Karpas-422 (cell line): ENCODE measurements at regions not wholly inside any gene's neighbourhood (a gene's known extent, or its start where the extent isn't known, plus 50 kb on each side); places are given as distances from the start of the nearest gene placed in this dataset.

Experiments used
- DNase-seq: peaks from one replicate; pipeline ENCODE4 v3.0.0-alpha.2; 2015
- H2AFZ ChIP-seq: fragments of 200-600 bp; sonication (generic); 2 replicates; pipeline ENCODE4 v1.6.1; 2014; ENCODE audit warnings: antibody characterized with exemption, low read length, mixed read lengths
- H3K27ac ChIP-seq: fragments of 200-600 bp; sonication (generic); 2 replicates; pipeline ENCODE4 v1.5.1; 2014; ENCODE audit warnings: mild to moderate bottlenecking, low read length, moderate library complexity
- H3K27me3 ChIP-seq: fragments of 200-600 bp; sonication (generic); 2 replicates; pipeline ENCODE4 v1.6.1; 2014; ENCODE audit warnings: low read length, mixed read lengths
- H3K36me3 ChIP-seq: fragments of 200-600 bp; sonication (generic); 2 replicates; pipeline ENCODE4 v1.6.1; 2014; ENCODE audit warnings: low read length, mixed read lengths; ENCODE audit not compliant: insufficient read depth
- H3K4me1 ChIP-seq: fragments of 200-600 bp; sonication (generic); 2 replicates; pipeline ENCODE4 v1.6.1; 2014; ENCODE audit warnings: mild to moderate bottlenecking, low read length, mixed read lengths
- H3K4me2 ChIP-seq: fragments of 200-600 bp; sonication (generic); 2 replicates; pipeline ENCODE4 v1.6.1; 2014; ENCODE audit warnings: low read length, low read depth, mild to moderate bottlenecking; ENCODE audit not compliant: poor library complexity, severe bottlenecking
- H3K4me3 ChIP-seq: fragments of 200-600 bp; sonication (generic); 2 replicates; pipeline ENCODE4 v1.5.1; 2014; ENCODE audit warnings: mild to moderate bottlenecking, antibody characterized with exemption, low read length, mixed read lengths
- H3K79me2 ChIP-seq: fragments of 200-600 bp; sonication (generic); 2 replicates; pipeline ENCODE4 v1.6.1; 2014; ENCODE audit warnings: mild to moderate bottlenecking, low read length, mixed read lengths
- H3K9ac ChIP-seq: fragments of 200-600 bp; sonication (generic); 2 replicates; pipeline ENCODE4 v1.6.0; 2014; ENCODE audit warnings: low read length
- H3K9me2 ChIP-seq: fragments of 200-600 bp; sonication (generic), shearing (Covaris generic); replicated peaks from 2 replicates; pipeline ENCODE4 v1.6.0; 2014; ENCODE audit warnings: mild to moderate bottlenecking, low read length, moderate library complexity; ENCODE audit not compliant: insufficient read depth
- H3K9me3 ChIP-seq: fragments of 300-700, 200-600 bp; sonication (generic); 2 replicates; pipeline ENCODE4 v1.6.1; 2014; ENCODE audit warnings: low read length, mixed read lengths
- H4K20me1 ChIP-seq: fragments of 200-600 bp; sonication (generic); 2 replicates; pipeline ENCODE4 v1.6.1; 2014; ENCODE audit warnings: mild to moderate bottlenecking, antibody characterized with exemption, low read length, low read depth; ENCODE audit not compliant: insufficient read depth

- H3K4me2 ChIP-seq: no peak overlapping the region
- H3K4me3 ChIP-seq: no peak overlapping the region
- H3K9me2 ChIP-seq: no peaks in the 10 kb centered on the region
- no peak for DNase-seq
- no peaks in the 10 kb centered on the region for H3K79me2 ChIP-seq
- no peak overlapping the region for H2AFZ ChIP-seq
- no peaks in the 10 kb centered on the region for H3K36me3 ChIP-seq
- no peaks in the 10 kb centered on the region for H3K4me1 ChIP-seq
- H3K27ac ChIP-seq: no peak overlapping the region
- H3K9ac ChIP-seq: no peak overlapping the region
- no peaks in the 10 kb centered on the region for H4K20me1 ChIP-seq
- no peaks in the 10 kb centered on the region for H3K9me3 ChIP-seq
- peaks cover 2% of the 10 kb centered on the region; the same call in 1 of the 2 replicates for H3K27me3 ChIP-seq
These were observed 385.6 kb downstream of the UQCRFS1 start for GRCh38 chr19:28827382-28827781.

- no peak for DNase-seq
These were observed 389.5 kb downstream of the UQCRFS1 start for GRCh38 chr19:28823338-28823961.

GRCh38 chr19:28820289-28820688, 392.7 kb downstream of the UQCRFS1 start:
- Histone ChIP-seq H3K79me2 (no peaks in the 10 kb centered on the region), H3K27ac (no peak overlapping the region), H3K9me2 (no peaks in the 10 kb centered on the region), H2AFZ (no peak overlapping the region), H3K36me3 (no peaks in the 10 kb centered on the region), H3K27me3 (no peaks in the 10 kb centered on the region), H3K4me1 (no peaks in the 10 kb centered on the region), H3K9ac (no peak overlapping the region), H3K4me2 (no peak overlapping the region), H3K4me3 (no peak overlapping the region), H3K9me3 (no peaks in the 10 kb centered on the region), H4K20me1 (no peaks in the 10 kb centered on the region)
- no peak for DNase-seq

More at GRCh38 chr19:28823338-28823961, 389.5 kb downstream of the UQCRFS1 start:
- no peak overlapping the region for H3K27ac ChIP-seq
- peaks cover under 1% of the 10 kb centered on the region; the same call in 1 of the 2 replicates for H3K27me3 ChIP-seq
- H3K9ac ChIP-seq: no peak overlapping the region
- no peak overlapping the region for H3K4me2 ChIP-seq
- H2AFZ ChIP-seq: no peak overlapping the region
- no peaks in the 10 kb centered on the region for H3K9me3 ChIP-seq
- H3K79me2 ChIP-seq: no peaks in the 10 kb centered on the region
- no peaks in the 10 kb centered on the region for H3K36me3 ChIP-seq
- H4K20me1 ChIP-seq: no peaks in the 10 kb centered on the region
- H3K9me2 ChIP-seq: no peaks in the 10 kb centered on the region
- no peak overlapping the region for H3K4me3 ChIP-seq
- no peaks in the 10 kb centered on the region for H3K4me1 ChIP-seq

- H3K79me2 ChIP-seq: no peaks in the 10 kb centered on the region
- no peaks in the 10 kb centered on the region for H3K9me2 ChIP-seq
- DNase-seq: no peak
- no peak overlapping the region for H2AFZ ChIP-seq
- no peak overlapping the region for H3K4me2 ChIP-seq
- no peaks in the 10 kb centered on the region for H3K9me3 ChIP-seq
- H3K27ac ChIP-seq: no peak overlapping the region
- no peaks in the 10 kb centered on the region for H3K27me3 ChIP-seq
- no peak overlapping the region for H3K9ac ChIP-seq
- H3K4me1 ChIP-seq: no peaks in the 10 kb centered on the region
- H3K4me3 ChIP-seq: no peak overlapping the region
- H4K20me1 ChIP-seq: no peaks in the 10 kb centered on the region
- H3K36me3 ChIP-seq: no peaks in the 10 kb centered on the region
These were observed 397.7 kb downstream of the UQCRFS1 start for GRCh38 chr19:28815257-28815656.

GRCh38 chr19:28794301-28794700, 418.6 kb downstream of the UQCRFS1 start:
- peaks cover 4% of the 10 kb centered on the region; the same call in 1 of the 2 replicates for H3K9me3 ChIP-seq
- H3K79me2 ChIP-seq: no peaks in the 10 kb centered on the region
- H3K36me3 ChIP-seq: no peaks in the 10 kb centered on the region
- H3K4me3 ChIP-seq: no peak overlapping the region
- H4K20me1 ChIP-seq: no peaks in the 10 kb centered on the region
- H3K9ac ChIP-seq: no peak overlapping the region
- no peak overlapping the region for H2AFZ ChIP-seq
- no peaks in the 10 kb centered on the region for H3K27me3 ChIP-seq
- H3K4me1 ChIP-seq: no peaks in the 10 kb centered on the region
- H3K9me2 ChIP-seq: no peaks in the 10 kb centered on the region
- DNase-seq: no peak
- no peak overlapping the region for H3K4me2 ChIP-seq
- no peak overlapping the region for H3K27ac ChIP-seq

GRCh38 chr19:28793391-28794168, 419.4 kb downstream of the UQCRFS1 start:
- Histone ChIP-seq H3K4me3 (no peak overlapping the region), H3K9ac (no peak overlapping the region), H3K27me3 (no peaks in the 10 kb centered on the region), H3K79me2 (no peaks in the 10 kb centered on the region), H3K4me2 (no peak overlapping the region), H3K27ac (no peak overlapping the region), H3K4me1 (no peaks in the 10 kb centered on the region), H3K9me2 (no peaks in the 10 kb centered on the region), H3K36me3 (no peaks in the 10 kb centered on the region), H3K9me3 (peaks cover 4% of the 10 kb centered on the region; the same call in 1 of the 2 replicates), H4K20me1 (no peaks in the 10 kb centered on the region), H2AFZ (no peak overlapping the region)
- DNase-seq: no peak

- no peak overlapping the region for H2AFZ ChIP-seq
- H3K27ac ChIP-seq: no peak overlapping the region
- no peaks in the 10 kb centered on the region for H3K27me3 ChIP-seq
- no peaks in the 10 kb centered on the region for H3K36me3 ChIP-seq
- no peaks in the 10 kb centered on the region for H3K4me1 ChIP-seq
- H3K4me3 ChIP-seq: no peak overlapping the region
- H3K79me2 ChIP-seq: no peaks in the 10 kb centered on the region
- no peak overlapping the region for H3K9ac ChIP-seq
- peaks cover 19% of the 10 kb centered on the region for H3K9me3 ChIP-seq
- H4K20me1 ChIP-seq: no peaks in the 10 kb centered on the region
- DNase-seq: no peak
- no peaks in the 10 kb centered on the region for H3K9me2 ChIP-seq
- no peak overlapping the region for H3K4me2 ChIP-seq
These were observed 427.0 kb downstream of the UQCRFS1 start for GRCh38 chr19:28785971-28786370.

GRCh38 chr19:28764066-28764465, 448.9 kb downstream of the UQCRFS1 start:
- H3K4me1 ChIP-seq: no peaks in the 10 kb centered on the region
- H3K27me3 ChIP-seq: no peaks in the 10 kb centered on the region
- H3K9ac ChIP-seq: no peak overlapping the region
- no peaks in the 10 kb centered on the region for H3K79me2 ChIP-seq
- no peaks in the 10 kb centered on the region for H3K36me3 ChIP-seq
- H4K20me1 ChIP-seq: no peaks in the 10 kb centered on the region
- H3K4me3 ChIP-seq: no peak overlapping the region
- H3K9me2 ChIP-seq: no peaks in the 10 kb centered on the region
- H3K4me2 ChIP-seq: no peak overlapping the region
- no peak overlapping the region for H3K27ac ChIP-seq
- DNase-seq: no peak
- no peak overlapping the region for H2AFZ ChIP-seq
- no peaks in the 10 kb centered on the region; the same call in 1 of the 2 replicates for H3K9me3 ChIP-seq
